ENCODE measurements at regions not wholly inside any gene's neighbourhood (a gene's known extent, or its start where the extent isn't known, plus 50 kb on each side); places are given as distances from the start of the nearest gene placed in this dataset.
A peak's percentile ranks its signal among the peaks of the same experiment; 100 is the strongest.

- TF ChIP-seq EHMT2 (IDR thresholded peaks at IDR 0.05; ENCODE audit: low read depth) (no peak), E2F6 (IDR thresholded peaks at IDR 0.05; ENCODE audit: borderline replicate concordance, low read depth) (no peak), CBX2 (IDR thresholded peaks at IDR 0.05; ENCODE audit: borderline replicate concordance, low read depth) (no peak), HMGXB4 (CRISPR knock-in tag; IDR thresholded peaks at IDR 0.05; ENCODE audit: borderline replicate concordance) (no peak), SREBF2 (IDR thresholded peaks at IDR 0.05) (no peak), CHD4 (IDR thresholded peaks at IDR 0.05; ENCODE audit: borderline replicate concordance) (no peak), CBX8 (IDR thresholded peaks at IDR 0.05) (no peak), POLR2AphosphoS2 (conservative IDR thresholded peaks at IDR 0.05; ENCODE audit: low read length) (no peak), FOSB (CRISPR knock-in tag; IDR thresholded peaks at IDR 0.05) (no peak), GATA3 (IDR thresholded peaks at IDR 0.05; ENCODE audit: borderline replicate concordance) (no peak), HDAC2 (IDR thresholded peaks at IDR 0.05) (no peak), CTCF (IDR thresholded peaks at IDR 0.05) (no peak), TFCP2L1 (CRISPR knock-in tag; IDR thresholded peaks at IDR 0.05) (no peak), RCOR1 (IDR thresholded peaks at IDR 0.05; ENCODE audit: low read depth, low read length) (no peak), MYC (IDR thresholded peaks at IDR 0.05; ENCODE audit: borderline replicate concordance, low read length) (no peak), ZC3H11A (IDR thresholded peaks at IDR 0.05) (no peak), USF2 (IDR thresholded peaks at IDR 0.05) (no peak), SMC3 (IDR thresholded peaks at IDR 0.05) (no peak), ELK1 (IDR thresholded peaks at IDR 0.05; ENCODE audit: low read depth, low read length) (no peak), PHF8 (IDR thresholded peaks at IDR 0.05; ENCODE audit: borderline replicate concordance, low read depth) (no peak)
- Histone ChIP-seq H3K4me1 (no peaks in the 10 kb centered on the region), H3K27ac (no peak overlapping the region), H3K4me2 (no peak overlapping the region), H3K4me3 (no peak overlapping the region), H3K9me3 (no peaks in the 10 kb centered on the region)
- ChIA-PET POLR2A (no interaction called here), CTCF (no interaction called here)
- no peak for FAIRE-seq
- 9% methylated on average over 2 of the region's 2 CpGs for WGBS (ENCODE audit: missing lambda C conversion rate)
- no peak for ATAC-seq
- no peak for DNase-seq (ENCODE audit: low read depth in 1 of 2, low spot score in 1 of 2)
These were observed 459.8 kb upstream of the FSIP2 start for GRCh38 chr2:185278761-185279160.

GRCh38 chr2:185279999-185280398, 458.6 kb upstream of the FSIP2 start:
- FAIRE-seq (no peak), DNase-seq (ENCODE audit: low read depth in 1 of 2, low spot score in 1 of 2) (peak in 1 of 2 experiments; percentile 3), ATAC-seq (no peak)
- no peak overlapping the region for H3K4me2 ChIP-seq
- no peak overlapping the region for H3K4me3 ChIP-seq
- H3K9me3 ChIP-seq = no peaks in the 10 kb centered on the region
- no peaks in the 10 kb centered on the region for H3K4me1 ChIP-seq
- no peak overlapping the region for H3K27ac ChIP-seq
- TF ChIP-seq MYC (IDR thresholded peaks at IDR 0.05; ENCODE audit: borderline replicate concordance, low read length) (no peak), CTCF (IDR thresholded peaks at IDR 0.05) (0 out of 3 replicates have a peak, but pooled peaks have one; percentile 11)
- POLR2A ChIA-PET = no interaction called here
- CTCF ChIA-PET = no interaction called here

All from A549 (cell line).